GM18873 (cell line): ENCODE measurements at regions not wholly inside any gene's neighbourhood (a gene's known extent, or its start where the extent isn't known, plus 50 kb on each side); places are given as distances from the start of the nearest gene placed in this dataset.

Experiments
- ATAC-seq: cut with Tn5 transposase; IDR thresholded peaks from one replicate; pipeline ENCODE4 v1.9.1; 2021; ENCODE audit warnings: mild to moderate bottlenecking, moderate library complexity, moderate number of reproducible peaks; ENCODE audit not compliant: unreplicated experiment, low FRiP score

DNA sequence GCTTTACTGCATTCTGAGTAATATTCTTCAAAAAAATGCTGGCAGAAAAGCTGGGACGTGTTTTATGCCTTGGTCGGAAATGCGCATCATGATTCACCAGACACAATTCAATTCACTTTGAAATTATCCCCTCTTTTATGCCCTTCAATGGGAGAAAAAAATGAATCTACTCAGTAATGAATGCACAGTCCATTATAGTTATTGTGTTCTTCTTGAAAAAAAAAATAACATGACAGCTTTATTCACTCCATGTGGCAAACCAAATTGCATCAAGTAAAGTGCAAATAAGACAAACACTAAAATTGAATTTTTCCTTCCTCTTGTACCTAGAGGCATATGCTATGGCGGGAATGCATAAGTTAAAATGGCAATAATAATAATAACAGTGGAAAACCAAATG, 159.4 kb upstream of the IFNG-AS1 start:
- ATAC-seq: no peak

DNA sequence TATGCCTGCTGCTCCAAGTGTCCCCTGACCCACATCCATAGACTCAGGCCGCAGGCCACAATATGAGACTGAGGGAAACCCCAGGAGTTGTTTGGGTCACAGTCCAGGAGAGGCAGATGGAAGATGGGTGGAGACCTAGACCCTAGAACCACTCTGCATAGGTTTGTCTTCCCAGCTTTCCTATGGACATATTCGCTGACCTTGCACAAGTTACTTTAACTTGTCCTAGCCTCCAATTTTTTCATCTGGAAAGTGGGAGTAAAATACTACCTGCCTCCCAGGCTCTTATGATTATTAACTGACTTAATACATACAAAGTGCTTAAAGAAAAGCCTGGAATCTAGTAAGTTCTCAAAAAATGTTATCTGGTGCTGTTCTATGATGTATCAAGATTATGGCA, 157.1 kb upstream of the IFNG-AS1 start:
- ATAC-seq: no peak

DNA sequence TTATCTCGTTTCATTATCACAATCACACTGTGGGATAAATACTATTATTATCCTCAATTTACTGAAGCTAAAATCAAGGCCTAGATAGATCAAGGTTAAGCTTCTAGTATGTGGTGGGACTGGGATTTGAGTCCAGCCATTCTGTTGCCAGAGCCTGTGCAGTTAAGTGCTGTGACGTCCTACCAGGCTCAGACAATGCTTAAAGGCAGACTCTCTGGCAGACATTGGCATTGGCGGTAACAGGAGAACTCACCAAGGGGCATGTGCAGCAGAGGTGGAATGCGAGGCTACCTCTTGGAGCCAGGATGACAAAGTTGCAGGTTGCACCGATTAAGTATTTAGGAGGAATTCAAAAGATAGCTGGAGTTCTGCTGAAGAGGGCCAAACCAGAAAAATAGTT, 155.6 kb upstream of the IFNG-AS1 start:
- no peak for ATAC-seq

DNA sequence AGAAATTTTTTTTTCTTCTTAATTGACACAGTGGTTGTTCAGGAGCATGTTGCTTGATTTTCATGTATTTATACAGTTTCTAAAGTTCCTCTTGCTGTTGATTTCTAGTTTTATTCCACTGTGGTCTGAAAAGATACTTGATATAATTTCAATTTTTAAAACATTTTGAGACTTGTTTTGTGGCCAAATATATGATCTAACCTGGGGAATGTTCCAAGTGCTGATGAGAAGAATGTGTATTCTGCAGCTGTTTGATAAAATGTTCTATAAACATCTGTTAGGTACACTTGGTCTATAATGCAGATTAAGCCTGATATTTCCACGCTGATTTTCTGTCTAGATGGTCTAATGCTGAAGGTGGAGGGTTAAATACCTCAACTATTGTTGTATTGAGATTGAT, 151.4 kb upstream of the IFNG-AS1 start:
- ATAC-seq: no peak

DNA sequence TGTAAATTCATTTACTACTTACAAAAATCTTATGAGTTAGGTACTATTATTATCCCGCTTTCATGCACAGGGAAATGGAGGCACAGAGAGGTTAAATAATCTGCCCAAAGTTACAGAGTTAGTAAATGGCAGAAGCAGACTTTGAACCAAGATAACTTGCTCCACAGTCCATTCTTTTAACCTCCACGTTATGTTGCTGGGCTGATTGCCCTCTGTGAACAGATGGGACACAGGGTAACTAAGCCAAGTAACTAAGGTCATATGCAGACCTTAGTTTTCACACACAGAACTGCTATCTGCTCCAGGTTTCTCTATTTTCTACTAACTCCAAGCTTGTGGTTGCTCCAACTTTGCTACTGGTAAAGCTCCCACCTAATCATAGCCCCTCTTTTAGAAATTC, 147.1 kb upstream of the IFNG-AS1 start:
- ATAC-seq: no peak

DNA sequence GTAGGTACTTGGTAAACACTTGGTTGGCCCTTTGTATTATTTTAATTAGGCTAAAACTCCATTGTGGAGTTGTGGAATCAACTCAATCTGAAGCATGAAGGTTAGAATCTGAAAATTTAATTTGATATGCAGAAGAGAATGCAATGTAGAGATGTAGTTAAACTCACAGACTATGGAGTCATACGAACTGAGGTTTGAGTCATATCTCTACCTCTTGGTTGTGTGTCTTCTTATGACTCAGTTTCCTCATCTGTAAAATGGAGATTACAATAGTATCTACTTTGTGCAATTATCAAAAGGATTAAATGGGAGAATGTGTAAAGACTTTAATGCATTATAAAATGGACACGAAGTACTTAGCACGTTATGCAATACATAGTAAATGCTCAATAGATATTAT, 146.0 kb upstream of the IFNG-AS1 start:
- no peak for ATAC-seq

DNA sequence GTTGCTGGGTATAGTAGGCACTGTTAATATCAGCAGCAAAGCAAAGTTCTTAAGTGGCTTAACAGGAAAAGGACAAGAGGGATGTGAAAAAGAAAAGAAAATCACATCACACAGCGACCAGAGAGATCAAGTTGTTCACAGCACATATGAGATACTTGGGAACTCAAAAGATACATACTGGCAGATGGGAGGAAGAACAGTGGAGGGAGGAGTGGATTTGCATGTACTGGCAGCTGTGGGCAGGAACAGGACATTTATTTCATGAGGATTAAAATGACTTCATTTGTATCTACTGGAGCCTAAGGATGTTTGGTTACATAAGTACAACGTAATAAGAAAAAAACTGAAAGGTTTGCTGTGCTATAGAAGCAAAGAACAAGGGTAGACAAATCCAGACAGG, 136.5 kb upstream of the IFNG-AS1 start:
- ATAC-seq: no peak

DNA sequence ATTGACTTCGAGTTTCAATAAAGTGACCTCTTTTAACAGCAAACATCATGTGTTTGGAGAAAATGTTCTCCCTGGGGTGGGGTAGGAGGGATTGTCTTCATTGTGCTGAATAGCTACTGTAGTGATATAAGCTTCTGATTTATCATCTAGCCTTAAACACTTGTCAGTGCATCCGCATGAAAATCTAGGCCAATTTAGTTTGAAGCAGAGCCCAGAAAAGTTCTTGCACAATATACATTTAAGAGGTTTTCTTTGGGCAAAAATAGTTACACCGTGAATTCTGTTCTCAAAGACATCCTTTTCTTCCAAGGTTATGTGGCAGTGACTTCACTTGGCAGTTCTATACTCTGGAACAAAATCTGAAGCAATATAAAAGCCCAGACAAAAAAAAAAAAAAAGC, 136.0 kb upstream of the IFNG-AS1 start:
- ATAC-seq: no peak

DNA sequence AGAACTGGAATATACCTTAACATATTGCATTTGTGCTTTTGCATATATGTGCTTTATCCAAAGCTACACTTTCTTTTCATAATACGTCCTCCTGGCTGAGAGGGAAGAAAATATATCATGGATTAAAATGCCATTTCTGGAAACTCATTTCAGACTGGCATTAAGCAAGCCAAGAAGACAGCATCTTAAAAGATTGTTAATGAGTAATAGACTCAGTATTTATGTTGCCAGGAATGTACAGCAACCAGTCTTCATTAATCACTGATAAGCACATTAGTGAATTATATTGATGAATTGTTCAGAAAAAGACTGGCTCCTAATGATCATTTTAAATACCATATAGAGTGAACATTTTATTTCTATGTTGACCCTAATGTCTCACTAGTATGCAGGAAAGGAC, 134.9 kb upstream of the IFNG-AS1 start:
- no peak for ATAC-seq

DNA sequence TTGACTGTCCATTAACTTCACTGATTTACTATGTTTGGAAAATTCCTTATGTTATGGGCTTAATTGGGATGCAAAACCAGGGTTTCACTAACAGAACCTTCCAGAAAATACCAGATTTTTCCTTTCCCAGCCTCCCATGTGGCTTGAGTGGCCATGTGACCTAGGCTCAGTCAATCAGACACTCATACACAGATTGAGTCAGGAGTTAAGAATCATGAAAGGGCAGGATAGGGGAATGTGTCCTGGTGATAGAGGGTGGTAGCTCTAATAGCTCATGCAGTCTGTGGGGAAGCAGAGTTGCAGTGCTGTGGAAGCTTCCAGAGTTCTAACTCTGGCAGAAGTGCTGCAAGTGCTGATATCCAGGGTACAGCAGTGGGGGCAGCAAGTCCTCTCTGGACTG, 134.1 kb upstream of the IFNG-AS1 start:
- no peak for ATAC-seq

DNA sequence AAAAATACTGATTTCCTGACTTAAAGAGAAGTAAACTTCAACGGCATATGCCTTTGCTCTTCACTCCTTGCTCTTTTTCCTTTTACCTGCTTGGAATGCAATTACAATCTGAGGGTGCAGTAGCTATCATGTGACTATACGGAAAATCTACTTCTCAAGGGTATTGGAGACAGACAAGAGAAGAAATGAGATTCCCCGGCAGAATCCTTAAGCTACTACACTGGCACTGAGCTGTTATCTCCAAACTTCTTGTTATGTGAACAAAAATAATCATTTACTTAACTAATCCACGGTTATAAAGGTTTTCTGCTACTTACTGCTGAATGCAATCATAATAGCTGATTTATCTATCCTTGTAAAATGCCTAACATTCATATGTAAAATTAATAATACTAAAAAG, 118.0 kb upstream of the IFNG-AS1 start:
- no peak for ATAC-seq

DNA sequence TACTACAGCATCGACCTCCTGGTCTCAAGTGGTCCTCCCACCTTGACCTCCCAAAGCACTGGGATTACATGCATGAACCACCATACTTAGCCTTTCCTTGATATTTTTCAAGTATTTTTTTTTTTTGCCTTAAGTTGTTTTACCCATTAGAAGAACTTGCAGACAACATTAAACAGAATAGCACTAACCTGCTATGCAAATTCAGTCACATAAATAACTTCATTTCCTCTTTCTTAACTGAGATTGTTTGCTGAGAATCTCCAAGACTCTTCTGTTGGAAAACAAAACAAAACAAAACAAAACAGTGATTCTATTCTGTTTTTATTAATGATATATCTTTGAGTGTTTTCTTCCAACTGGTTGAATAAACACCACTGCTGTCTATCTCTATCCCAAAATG, 115.9 kb upstream of the IFNG-AS1 start:
- no peak for ATAC-seq

DNA sequence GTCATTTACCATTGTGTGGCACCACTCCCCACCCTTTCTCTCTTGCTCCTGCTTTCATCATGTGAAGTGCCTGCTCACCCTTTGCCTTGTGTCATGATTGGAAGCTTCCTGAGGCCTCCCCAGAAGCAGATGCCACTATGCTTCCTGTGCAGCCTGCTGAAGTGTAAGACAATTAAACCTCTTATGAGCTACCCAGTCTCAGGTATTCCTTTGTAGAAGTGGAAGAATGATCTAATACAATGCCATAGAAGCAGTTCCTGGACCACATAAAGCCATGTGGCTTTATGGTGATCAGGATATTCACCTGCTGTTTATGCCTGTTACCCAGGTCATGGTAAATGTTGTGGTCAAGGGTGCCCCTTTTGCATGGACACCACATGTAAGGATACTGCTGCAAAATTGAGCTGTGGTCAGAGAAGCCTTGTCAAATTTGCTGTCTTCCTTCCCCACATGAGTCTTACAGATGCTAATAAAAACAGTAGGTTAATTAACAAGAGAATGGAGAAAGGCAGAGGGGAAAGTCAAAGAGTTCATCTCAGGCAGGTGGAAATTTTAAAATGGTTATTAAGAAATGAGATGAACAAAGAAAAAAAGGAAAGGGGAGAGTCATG, 112.8 kb upstream of the IFNG-AS1 start:
- no peak for ATAC-seq

DNA sequence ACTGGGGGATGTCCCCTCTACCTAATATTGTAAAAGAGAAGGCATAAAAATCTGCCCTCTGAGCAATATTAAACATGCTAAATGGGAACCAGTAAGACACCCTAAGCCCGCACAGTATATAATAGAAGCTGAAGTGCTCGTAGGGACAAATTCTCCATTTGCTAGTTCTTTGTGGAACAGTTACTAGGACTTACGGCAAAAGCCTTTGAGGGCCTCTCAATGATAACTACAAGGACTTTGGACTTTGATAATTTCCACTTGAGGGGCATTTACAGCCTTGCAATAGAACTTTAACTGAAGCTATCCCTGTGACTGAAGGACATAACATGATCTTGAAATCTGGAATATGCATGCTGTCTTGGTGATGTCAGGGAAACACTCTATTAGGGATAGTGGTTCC, 111.5 kb upstream of the IFNG-AS1 start:
- ATAC-seq: no peak

DNA sequence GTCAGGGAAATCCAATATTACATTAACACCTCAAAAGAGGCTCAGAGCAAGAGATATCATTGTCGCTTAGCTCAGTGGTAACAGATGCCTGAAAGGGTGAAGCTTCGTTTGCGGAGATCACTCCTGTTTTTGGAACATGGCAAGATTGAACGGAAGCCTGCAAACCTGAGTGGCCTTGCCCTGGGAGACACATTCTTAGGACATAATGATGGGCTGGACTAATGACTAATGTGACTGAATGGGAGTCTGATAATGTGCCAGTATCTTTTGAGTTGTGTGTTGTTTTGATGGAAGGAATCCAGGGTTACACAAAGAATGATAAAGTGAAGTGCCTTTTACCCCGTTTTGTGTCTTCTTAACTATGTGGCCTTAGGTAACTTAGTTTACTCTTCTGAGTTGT, 109.3 kb upstream of the IFNG-AS1 start:
- ATAC-seq: no peak

DNA sequence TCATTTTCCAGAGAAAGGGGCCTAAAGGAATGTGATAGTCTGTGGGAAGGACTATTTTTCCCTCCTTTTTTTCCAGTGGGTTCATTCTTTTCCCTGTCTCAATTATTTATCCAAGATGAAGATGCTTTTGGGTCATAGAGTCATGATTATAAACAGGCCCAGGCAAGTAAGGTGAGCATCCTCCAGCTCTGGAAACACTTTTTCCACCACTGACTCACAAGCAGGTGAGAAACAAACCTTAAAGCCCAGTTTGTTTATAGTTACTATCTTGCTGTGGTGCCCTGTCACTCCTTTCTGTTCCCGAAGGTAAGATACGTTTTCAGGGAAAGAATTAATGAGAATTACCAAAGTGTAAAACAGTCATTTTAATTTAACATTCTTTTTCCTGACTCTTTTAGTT, 107.7 kb upstream of the IFNG-AS1 start:
- ATAC-seq: no peak

DNA sequence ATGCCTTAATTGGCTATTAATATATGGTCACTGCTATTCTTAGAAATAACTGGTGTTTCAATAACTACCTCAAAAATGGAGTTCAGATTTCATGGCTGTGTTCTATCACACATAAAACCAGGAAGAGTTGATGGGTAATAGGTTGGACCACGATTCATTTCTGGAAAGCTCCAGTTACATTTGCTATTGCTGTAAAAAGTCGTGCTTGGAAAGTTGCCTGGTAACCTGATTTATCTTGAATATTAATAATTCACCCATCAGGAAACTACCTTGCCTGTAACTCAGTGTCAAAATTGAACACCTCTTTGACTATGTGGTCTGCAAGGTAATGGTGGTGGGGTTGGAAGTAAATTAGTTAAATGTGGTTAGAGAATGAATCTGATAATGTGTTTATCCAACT, 104.7 kb upstream of the IFNG-AS1 start:
- ATAC-seq: no peak

DNA sequence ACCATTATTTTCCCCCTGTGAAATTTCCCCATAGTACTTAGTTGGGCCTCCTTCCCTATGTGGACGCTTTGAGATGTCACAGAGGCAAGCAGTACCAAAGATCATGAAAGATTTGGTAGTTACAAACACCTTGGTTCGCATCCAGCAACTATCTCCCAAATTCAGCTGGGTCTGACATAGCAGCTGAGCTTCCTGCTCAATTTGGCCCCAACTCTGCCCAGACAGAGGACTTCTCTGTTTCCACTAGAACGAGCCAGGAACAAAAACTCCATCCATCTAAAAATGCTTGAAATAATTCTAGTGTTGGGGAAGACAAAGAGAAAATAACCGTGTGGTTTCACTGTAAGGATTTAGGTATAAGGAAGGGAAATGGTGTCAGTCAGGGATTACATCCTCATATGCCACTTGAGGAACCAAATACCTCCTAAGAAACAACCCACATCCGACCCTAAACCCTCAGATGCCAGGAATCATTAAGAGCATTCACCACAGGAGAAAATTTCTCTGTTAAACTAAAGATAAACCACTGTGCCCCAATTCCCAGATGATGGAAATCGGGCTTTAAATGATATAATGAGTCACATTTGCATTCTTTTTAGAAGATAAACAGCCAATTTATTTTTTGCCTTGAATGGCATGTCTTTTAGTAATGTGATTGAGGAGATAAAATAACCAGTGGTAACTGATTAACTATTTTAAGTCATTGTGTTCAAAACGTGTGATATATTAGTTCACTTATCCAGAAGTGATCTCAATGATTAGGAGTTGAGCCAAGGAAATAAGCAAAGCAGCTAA, 103.7 kb upstream of the IFNG-AS1 start:
- no peak for ATAC-seq

DNA sequence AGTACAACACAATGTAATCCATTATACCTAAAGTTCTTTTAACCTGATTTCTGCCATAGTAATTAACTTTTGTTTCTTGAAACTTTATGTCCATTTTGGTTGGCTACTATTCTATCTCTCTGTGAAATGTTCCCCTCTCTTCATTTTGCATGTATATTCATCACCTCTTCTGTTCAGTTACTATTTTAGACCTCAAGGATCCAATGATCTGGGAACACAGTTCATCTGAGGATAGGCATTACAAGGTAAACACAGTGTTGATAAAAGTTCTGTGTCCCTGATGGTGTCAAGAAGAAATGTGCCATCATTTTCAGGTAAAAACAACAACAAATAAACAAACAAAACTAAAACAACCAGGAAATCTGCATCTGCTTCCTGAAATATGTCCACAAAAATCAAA, 102.2 kb upstream of the IFNG-AS1 start:
- no peak for ATAC-seq

DNA sequence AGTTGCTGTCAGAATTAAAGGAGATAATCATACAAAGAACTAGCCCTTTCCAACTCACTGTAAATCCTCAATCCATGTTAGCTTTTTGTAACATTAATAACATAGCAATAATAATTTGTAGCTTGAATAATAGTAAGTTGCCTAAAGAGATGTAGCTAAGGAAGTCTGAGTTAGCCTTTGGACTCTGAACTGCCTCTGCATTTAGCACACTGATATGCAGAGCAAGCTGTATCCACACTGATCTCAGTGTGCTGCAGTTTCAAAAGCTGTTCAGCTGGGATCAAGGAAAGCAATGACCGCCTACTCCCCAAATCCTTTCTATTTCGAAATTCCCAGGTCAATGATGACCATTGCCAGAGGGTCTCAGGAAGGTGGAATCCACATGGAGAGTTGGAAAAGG, 99.3 kb upstream of the IFNG-AS1 start:
- ATAC-seq: no peak

DNA sequence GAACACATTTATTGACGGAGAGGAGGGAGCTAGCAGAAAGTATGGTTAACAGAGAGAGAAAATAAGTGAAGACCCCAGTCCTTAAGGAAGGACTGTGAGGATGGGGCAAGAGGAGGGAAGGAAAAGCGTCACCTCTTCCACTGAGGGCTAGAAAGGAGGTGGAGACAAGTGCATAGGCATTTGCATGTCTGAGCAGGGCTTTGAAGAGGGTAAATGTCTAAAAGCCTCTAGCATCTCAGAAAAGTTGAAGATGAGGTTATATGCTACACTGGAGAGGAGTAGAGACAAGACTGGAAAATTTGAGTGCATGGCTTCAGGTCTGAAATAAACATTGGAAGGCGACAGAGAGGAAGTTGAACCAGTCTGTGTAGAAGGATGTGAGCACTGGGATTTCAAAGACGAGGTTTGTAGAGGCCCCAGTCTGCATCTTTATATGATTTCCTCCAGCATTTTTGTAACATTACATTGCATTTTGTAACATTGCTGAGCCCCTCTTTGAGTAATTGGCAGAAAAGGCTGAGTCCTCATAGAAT, 98.5 kb upstream of the IFNG-AS1 start:
- ATAC-seq: no peak

DNA sequence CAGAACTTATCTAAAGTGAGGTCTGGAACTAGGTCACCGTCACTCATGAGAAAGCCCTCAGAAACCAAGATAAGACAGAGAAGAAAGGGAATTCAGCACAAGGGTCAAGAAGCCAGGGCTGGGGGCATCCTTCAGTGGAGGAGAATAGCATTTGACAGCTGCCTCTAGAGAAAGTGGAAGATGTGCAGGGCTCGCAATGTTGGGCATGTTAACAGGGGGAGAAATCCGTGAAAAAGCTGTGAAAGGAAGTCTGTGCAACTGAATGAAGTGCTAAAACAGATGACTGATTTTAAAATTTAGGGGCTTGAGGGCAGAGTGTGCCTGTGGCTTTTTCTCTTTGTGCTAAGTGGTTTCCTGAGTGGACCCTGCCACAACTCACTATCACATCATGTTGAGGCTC, 97.7 kb upstream of the IFNG-AS1 start:
- ATAC-seq: no peak
